Upper lobe of left lung (tissue), 4 donors: ENCODE measurements at regions not wholly inside any gene's neighbourhood (a gene's known extent, or its start where the extent isn't known, plus 50 kb on each side); places are given as distances from the start of the nearest gene placed in this dataset.

Experiments used
- POLR2A ChIP-seq, 4 donors: fragments of 450-650 bp; IDR thresholded peaks; one replicate each; pipeline ENCODE4 v1.5.1; 2016 to 2017; ENCODE audit warnings: antibody characterized with exemption in 4 of 4, mild to moderate bottlenecking in 2 of 4
- POLR2AphosphoS5 ChIP-seq, 2 donors: sonication (generic); formaldehyde crosslinking; IDR thresholded peaks; one replicate each; pipeline ENCODE4 v1.5.1; 2017; ENCODE audit warnings: antibody characterized with exemption in 2 of 2
- TF ChIP-seq, protein P1 (sequence below), 6 experiments: fragments of 450-650 bp in 4 of 6; fragments of 200-600 bp in 2 of 6; sonication (generic) in 2 of 6; IDR thresholded peaks; one replicate each; pipeline ENCODE4 v1.5.1; 2016 to 2019; ENCODE audit warnings: antibody characterized with exemption in 6 of 6

- TF ChIP-seq POLR2AphosphoS5 (IDR thresholded peaks at IDR 0.05) (no peak), POLR2A (IDR thresholded peaks at IDR 0.05) (no peak)
- TF ChIP-seq, protein P1, sequence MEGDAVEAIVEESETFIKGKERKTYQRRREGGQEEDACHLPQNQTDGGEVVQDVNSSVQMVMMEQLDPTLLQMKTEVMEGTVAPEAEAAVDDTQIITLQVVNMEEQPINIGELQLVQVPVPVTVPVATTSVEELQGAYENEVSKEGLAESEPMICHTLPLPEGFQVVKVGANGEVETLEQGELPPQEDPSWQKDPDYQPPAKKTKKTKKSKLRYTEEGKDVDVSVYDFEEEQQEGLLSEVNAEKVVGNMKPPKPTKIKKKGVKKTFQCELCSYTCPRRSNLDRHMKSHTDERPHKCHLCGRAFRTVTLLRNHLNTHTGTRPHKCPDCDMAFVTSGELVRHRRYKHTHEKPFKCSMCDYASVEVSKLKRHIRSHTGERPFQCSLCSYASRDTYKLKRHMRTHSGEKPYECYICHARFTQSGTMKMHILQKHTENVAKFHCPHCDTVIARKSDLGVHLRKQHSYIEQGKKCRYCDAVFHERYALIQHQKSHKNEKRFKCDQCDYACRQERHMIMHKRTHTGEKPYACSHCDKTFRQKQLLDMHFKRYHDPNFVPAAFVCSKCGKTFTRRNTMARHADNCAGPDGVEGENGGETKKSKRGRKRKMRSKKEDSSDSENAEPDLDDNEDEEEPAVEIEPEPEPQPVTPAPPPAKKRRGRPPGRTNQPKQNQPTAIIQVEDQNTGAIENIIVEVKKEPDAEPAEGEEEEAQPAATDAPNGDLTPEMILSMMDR (IDR thresholded peaks at IDR 0.05), result no peak
These were observed 422.5 kb downstream of the METTL4 start for GRCh38 chr18:2148823-2149222.
